ENCODE measurements at regions not wholly inside any gene's neighbourhood (a gene's known extent, or its start where the extent isn't known, plus 50 kb on each side); places are given as distances from the start of the nearest gene placed in this dataset.

- no peaks in the 10 kb centered on the region for H3K9me3 ChIP-seq (replicated peaks in 1 of 3)
- no peak overlapping the region for H3K27ac ChIP-seq
- intact Hi-C loops (cut with DNase I): loop anchor here in 1 of 2 donors (10.0 kb wide), 1 partner anchor 113 kb away; no protein-coding TSS in a partner anchor
- no peak overlapping the region for H3K4me3 ChIP-seq
- WGBS, 4 donors: 56 to 67% (median 62%) methylated on average over 3 of the region's 3 CpGs
- DNase-seq: no peak
- no peaks in the 10 kb centered on the region for H3K36me3 ChIP-seq (replicated peaks in 1 of 2)
- no peaks in the 10 kb centered on the region for H3K4me1 ChIP-seq (replicated peaks in 1 of 2)
- H3K27me3 ChIP-seq: peaks cover 12% of the 10 kb centered on the region
- no peak for TF ChIP-seq CTCF (IDR thresholded peaks at IDR 0.05)
- TF ChIP-seq POLR2A (IDR thresholded peaks at IDR 0.05): no peak
These were observed 83.9 kb downstream of the MTNR1A start for GRCh38 chr4:186471441-186471840.

GRCh38 chr4:186458050-186458449 is 97.3 kb downstream of the MTNR1A start:
- TF ChIP-seq CTCF (IDR thresholded peaks at IDR 0.05) (no peak), POLR2A (IDR thresholded peaks at IDR 0.05) (no peak)
- H3K36me3 ChIP-seq (replicated peaks in 1 of 2): no peaks in the 10 kb centered on the region
- 65 to 80% (median 72%) methylated on average over 5 of the region's 5 CpGs for WGBS, 4 donors
- intact Hi-C loops (cut with DNase I): no loop called here
- no peak for DNase-seq
- H3K27ac ChIP-seq: no peak overlapping the region
- no peaks in the 10 kb centered on the region for H3K27me3 ChIP-seq
- no peak overlapping the region for H3K4me3 ChIP-seq
- H3K9me3 ChIP-seq (replicated peaks in 1 of 3): no peaks in the 10 kb centered on the region
- no peaks in the 10 kb centered on the region for H3K4me1 ChIP-seq (replicated peaks in 1 of 2)

- DNase-seq: no peak
- Histone ChIP-seq H3K36me3 (replicated peaks in 1 of 2) (no peaks in the 10 kb centered on the region), H3K27me3 (no peaks in the 10 kb centered on the region), H3K4me3 (no peak overlapping the region), H3K4me1 (replicated peaks in 1 of 2) (no peaks in the 10 kb centered on the region), H3K27ac (no peak overlapping the region), H3K9me3 (replicated peaks in 1 of 3) (peaks cover 0 to 10% (median 0%) of the 10 kb centered on the region in 3 donors)
- intact Hi-C loops (cut with DNase I): no loop called here
- 67 to 75% (median 70%) methylated on average over 2 of the region's 2 CpGs for WGBS, 4 donors
- no peak for TF ChIP-seq CTCF (IDR thresholded peaks at IDR 0.05)
- no peak for TF ChIP-seq POLR2A (IDR thresholded peaks at IDR 0.05)
These were observed 103.4 kb downstream of the MTNR1A start for GRCh38 chr4:186451982-186452381.

- intact Hi-C loops (cut with DNase I): no loop called here
- 69 to 83% (median 78%) methylated on average over 8 of the region's 8 CpGs for WGBS, 4 donors
- no peak for TF ChIP-seq CTCF (IDR thresholded peaks at IDR 0.05)
- TF ChIP-seq POLR2A (IDR thresholded peaks at IDR 0.05): no peak
- Histone ChIP-seq H3K27ac (no peak overlapping the region), H3K36me3 (replicated peaks in 1 of 2) (no peaks in the 10 kb centered on the region), H3K9me3 (replicated peaks in 1 of 3) (peaks cover 0 to 10% (median 0%) of the 10 kb centered on the region in 3 donors), H3K27me3 (no peaks in the 10 kb centered on the region), H3K4me3 (no peak overlapping the region), H3K4me1 (replicated peaks in 1 of 2) (no peaks in the 10 kb centered on the region)
- no peak for DNase-seq
These were observed 105.4 kb downstream of the MTNR1A start for GRCh38 chr4:186449954-186450353.

Data from adrenal gland (tissue), 9 donors.